OCI-LY7 (cell line): ENCODE measurements at regions not wholly inside any gene's neighbourhood (a gene's known extent, or its start where the extent isn't known, plus 50 kb on each side); places are given as distances from the start of the nearest gene placed in this dataset.

Experiments used
- CTCF ChIP-seq: fragments of 200-600 bp; sonication (generic); conservative IDR thresholded peaks from 2 replicates; pipeline ENCODE4 v1.5.1; 2014; ENCODE audit warnings: mild to moderate bottlenecking, antibody characterized with exemption, low read length, moderate library complexity, mixed read lengths
- EZH2phosphoT487 ChIP-seq: fragments of 200-600 bp; sonication (generic); IDR thresholded peaks from 2 replicates; pipeline ENCODE4 v1.6.1; 2018; ENCODE audit warnings: low read depth, borderline replicate concordance, mild to moderate bottlenecking, mixed run types, antibody characterized with exemption, low read length, moderate library complexity, mixed read lengths

- TF ChIP-seq CTCF, result no peak
- TF ChIP-seq EZH2phosphoT487, result no peak
Observed at GRCh38 chr12:105812366-105812765, 326.4 kb downstream of the NUAK1 start.
